Activated T-cell treated with anti-CD3 and anti-CD28 coated beads for 24 hours (primary cell): ENCODE measurements at regions not wholly inside any gene's neighbourhood (a gene's known extent, or its start where the extent isn't known, plus 50 kb on each side); places are given as distances from the start of the nearest gene placed in this dataset.

Source experiments
- DNase-seq: peaks from one replicate; pipeline ENCODE4 v3.0.0-alpha.2; 2020; ENCODE audit warnings: low read depth

- DNase-seq = no peak
Observed at GRCh38 chr1:200354243-200354642, 55.6 kb downstream of the ZNF281 start.

GRCh38 chr1:200353232-200353631 is 56.6 kb downstream of the ZNF281 start:
- DNase-seq = no peak

GRCh38 chr1:200351826-200352549 is 57.8 kb downstream of the ZNF281 start:
- DNase-seq = no peak

- DNase-seq = no peak
Observed at GRCh38 chr1:200351425-200351824, 58.4 kb downstream of the ZNF281 start.

GRCh38 chr1:200346700-200347099 is 63.1 kb downstream of the ZNF281 start:
- DNase-seq = no peak

GRCh38 chr1:200345520-200345919 is 64.3 kb downstream of the ZNF281 start:
- DNase-seq = no peak

- no peak for DNase-seq
Observed at GRCh38 chr1:200343874-200344273, 66.0 kb downstream of the ZNF281 start.

GRCh38 chr1:200342511-200343311 is 67.1 kb downstream of the ZNF281 start:
- no peak for DNase-seq

- no peak for DNase-seq
Observed at GRCh38 chr1:200338451-200338850, 71.4 kb downstream of the ZNF281 start.

GRCh38 chr1:200337831-200338230 is 72.0 kb downstream of the ZNF281 start:
- DNase-seq = no peak

- no peak for DNase-seq
Observed at GRCh38 chr1:200337410-200337809, 72.4 kb downstream of the ZNF281 start.

- DNase-seq = no peak
Observed at GRCh38 chr1:200336901-200337391, 72.9 kb downstream of the ZNF281 start.

- DNase-seq = no peak
Observed at GRCh38 chr1:200336101-200336845, 73.6 kb downstream of the ZNF281 start.

GRCh38 chr1:200334661-200335256 is 75.1 kb downstream of the ZNF281 start:
- DNase-seq = no peak

GRCh38 chr1:200333329-200333728 is 76.5 kb downstream of the ZNF281 start:
- DNase-seq = no peak

- DNase-seq = no peak
Observed at GRCh38 chr1:200332716-200333115, 77.1 kb downstream of the ZNF281 start.

- DNase-seq = no peak
Observed at GRCh38 chr1:200330741-200331428, 79.0 kb downstream of the ZNF281 start.

- no peak for DNase-seq
Observed at GRCh38 chr1:200329208-200329882, 80.5 kb downstream of the ZNF281 start.

GRCh38 chr1:200328379-200328778 is 81.5 kb downstream of the ZNF281 start:
- DNase-seq = no peak

- no peak for DNase-seq
Observed at GRCh38 chr1:200323856-200324400, 85.9 kb downstream of the ZNF281 start.

- DNase-seq = no peak
Observed at GRCh38 chr1:200319148-200319547, 90.7 kb downstream of the ZNF281 start.
